IgD-negative memory B cell (primary cell): ENCODE measurements at regions not wholly inside any gene's neighbourhood (a gene's known extent, or its start where the extent isn't known, plus 50 kb on each side); places are given as distances from the start of the nearest gene placed in this dataset.

Source experiments
- H3K27ac Mint-ChIP-seq, 3 donors: one replicate each; pipeline ENCODE4 v1.8.0; 2020 to 2022; ENCODE audit warnings: mild to moderate bottlenecking in 3 of 3, mixed read lengths in 3 of 3, moderate library complexity in 1 of 3
- H3K27me3 Mint-ChIP-seq: one replicate; pipeline ENCODE4 v1.8.0; 2021; ENCODE audit warnings: mixed read lengths
- H3K36me3 Mint-ChIP-seq: one replicate; pipeline ENCODE4 v1.8.0; 2020; ENCODE audit warnings: mild to moderate bottlenecking, mixed read lengths
- H3K4me1 Mint-ChIP-seq, 3 donors: one replicate each; pipeline ENCODE4 v1.8.0; 2020 to 2022; ENCODE audit warnings: mixed read lengths in 3 of 3, mild to moderate bottlenecking in 1 of 3
- H3K4me3 Mint-ChIP-seq, 4 donors: one replicate each; pipeline ENCODE4 v1.8.0; 2020 to 2022; ENCODE audit warnings: mild to moderate bottlenecking in 4 of 4, mixed read lengths in 4 of 4, moderate library complexity in 3 of 4
- H3K9me3 Mint-ChIP-seq, 3 donors: one replicate each; pipeline ENCODE4 v1.8.0; 2020 to 2021; ENCODE audit warnings: mixed read lengths in 3 of 3, mild to moderate bottlenecking in 1 of 3

DNA sequence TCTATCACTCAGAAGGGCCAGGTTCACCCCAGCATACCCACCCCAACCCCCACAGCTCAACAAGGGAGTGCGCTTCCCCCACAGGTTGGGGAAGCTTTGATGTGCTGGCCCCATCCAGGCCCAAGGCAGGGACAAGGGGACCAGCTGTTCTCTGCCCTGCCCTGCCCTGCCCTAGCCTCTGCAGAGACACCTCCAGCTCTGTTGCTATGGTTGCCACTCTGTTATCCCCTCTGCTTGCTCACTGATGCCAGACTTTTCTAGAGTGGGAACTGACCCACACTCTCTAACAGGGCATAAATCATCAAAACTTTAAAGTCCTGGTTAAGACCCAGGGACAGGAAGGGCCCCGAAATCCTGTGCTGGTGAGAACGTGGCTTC, 50.4 kb upstream of the ENPP7 start:
- H3K4me3 Mint-ChIP-seq = no peak overlapping the region
- H3K9me3 Mint-ChIP-seq = peaks cover 0 to 2% (median 0%) of the 10 kb centered on the region in 3 donors
- no peaks in the 10 kb centered on the region for H3K4me1 Mint-ChIP-seq
- no peak overlapping the region for H3K27ac Mint-ChIP-seq
- H3K27me3 Mint-ChIP-seq = peaks cover 16% of the 10 kb centered on the region
- peaks cover 2% of the 10 kb centered on the region for H3K36me3 Mint-ChIP-seq

DNA sequence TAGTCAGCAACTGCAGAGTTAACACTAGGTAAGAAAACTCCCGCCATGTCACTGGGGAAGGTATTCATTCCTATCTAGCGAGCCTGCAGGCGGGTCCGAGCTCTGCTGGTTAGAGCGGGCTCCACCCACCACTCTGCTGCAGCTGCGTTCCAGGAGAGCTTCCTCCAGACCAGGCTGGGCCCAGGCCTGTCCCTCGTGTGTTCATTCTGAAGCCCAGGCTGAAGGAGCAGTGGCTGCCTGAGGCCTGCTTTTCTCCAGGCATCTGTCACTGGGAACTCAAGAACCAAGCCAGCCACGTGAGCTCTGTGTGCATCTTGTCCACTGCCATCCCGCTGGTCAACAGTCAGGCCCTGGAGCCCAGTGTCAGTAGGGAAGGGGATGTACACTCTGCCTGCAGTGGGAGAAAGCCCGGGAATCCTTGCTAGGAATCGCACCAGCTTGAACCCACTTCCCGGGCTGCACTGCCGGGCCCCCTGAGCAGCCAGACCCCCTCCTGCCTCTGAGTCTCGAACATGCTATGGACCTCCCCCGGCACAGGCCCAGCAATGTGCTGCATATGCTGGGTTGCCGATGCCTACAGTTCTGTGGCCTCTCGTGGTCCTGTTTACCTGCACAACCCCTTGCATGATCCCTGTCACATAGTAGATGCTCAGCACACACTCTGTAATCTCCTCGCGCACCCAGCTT, 51.0 kb upstream of the ENPP7 start:
- Mint-ChIP-seq H3K36me3 (peaks cover 2% of the 10 kb centered on the region), H3K27me3 (peaks cover 16% of the 10 kb centered on the region), H3K4me1 (no peaks in the 10 kb centered on the region), H3K9me3 (peaks cover 0 to 2% (median 0%) of the 10 kb centered on the region in 3 donors), H3K27ac (no peak overlapping the region), H3K4me3 (no peak overlapping the region)

DNA sequence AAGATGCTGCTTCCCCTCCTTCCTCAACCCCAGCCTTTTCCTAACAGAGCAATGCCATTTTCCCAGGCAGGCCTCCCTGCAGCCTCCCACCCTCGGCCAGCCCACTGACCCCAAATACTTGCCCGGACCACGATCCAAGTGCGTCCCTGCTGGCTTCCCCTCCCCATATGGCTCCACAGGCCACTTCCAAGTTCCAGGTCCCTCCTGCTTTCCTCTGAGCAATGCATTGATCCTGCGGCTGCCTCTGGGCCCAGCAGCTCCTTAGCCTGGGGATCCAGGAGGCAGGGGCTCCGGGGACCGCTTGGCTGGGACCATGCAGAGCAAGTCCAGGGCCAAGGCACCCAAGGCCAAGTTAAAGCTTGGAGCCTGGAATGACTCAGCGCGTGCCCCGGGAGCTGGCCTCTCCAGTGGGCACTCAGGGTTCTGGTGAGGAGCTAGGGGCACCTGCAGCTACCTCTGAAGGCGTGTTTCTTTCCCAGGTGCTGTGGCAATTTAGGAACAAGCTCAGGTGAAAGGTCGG, 51.9 kb upstream of the ENPP7 start:
- H3K36me3 Mint-ChIP-seq = peaks cover 2% of the 10 kb centered on the region
- no peak overlapping the region for H3K27ac Mint-ChIP-seq
- peaks cover 2 to 7% (median 6%) of the 10 kb centered on the region in 3 donors for H3K9me3 Mint-ChIP-seq
- H3K4me1 Mint-ChIP-seq = no peaks in the 10 kb centered on the region
- no peak overlapping the region for H3K4me3 Mint-ChIP-seq
- H3K27me3 Mint-ChIP-seq = peaks cover 16% of the 10 kb centered on the region

DNA sequence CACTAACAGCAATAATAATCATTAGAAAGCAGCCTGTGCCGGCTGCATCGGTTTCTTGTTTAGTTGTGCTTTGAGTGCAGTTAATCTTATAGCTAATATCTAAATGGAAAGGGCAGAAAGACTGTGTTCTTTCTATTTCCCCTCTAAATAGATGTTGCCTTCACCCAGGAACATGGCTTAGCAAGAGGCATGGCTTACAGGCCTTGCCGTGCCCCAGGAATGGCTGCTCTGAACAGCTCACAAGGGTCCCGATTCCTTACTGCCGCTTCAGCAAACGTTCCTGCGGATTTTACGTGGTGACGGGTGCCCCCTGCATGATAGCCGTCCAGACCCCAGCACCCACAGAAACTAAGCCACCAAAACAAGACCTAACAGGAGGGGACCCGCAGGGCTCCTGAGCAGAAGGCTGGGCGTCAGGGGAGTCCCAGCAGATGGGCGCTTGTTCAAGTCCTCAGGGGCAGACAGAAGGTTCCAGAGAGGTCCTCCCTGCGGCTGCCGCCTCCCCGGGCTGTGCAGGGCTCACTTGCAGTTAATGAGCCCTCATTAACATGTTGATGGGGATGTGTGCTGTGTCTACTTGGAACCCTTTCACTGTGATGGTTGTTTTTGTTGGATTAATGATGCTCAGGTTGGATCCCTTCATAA, 52.5 kb upstream of the ENPP7 start:
- Mint-ChIP-seq H3K4me3 (no peak overlapping the region), H3K4me1 (no peaks in the 10 kb centered on the region), H3K27ac (no peak overlapping the region), H3K9me3 (peaks cover 5 to 12% (median 10%) of the 10 kb centered on the region in 3 donors), H3K27me3 (peaks cover 15% of the 10 kb centered on the region), H3K36me3 (peaks cover 2% of the 10 kb centered on the region)

DNA sequence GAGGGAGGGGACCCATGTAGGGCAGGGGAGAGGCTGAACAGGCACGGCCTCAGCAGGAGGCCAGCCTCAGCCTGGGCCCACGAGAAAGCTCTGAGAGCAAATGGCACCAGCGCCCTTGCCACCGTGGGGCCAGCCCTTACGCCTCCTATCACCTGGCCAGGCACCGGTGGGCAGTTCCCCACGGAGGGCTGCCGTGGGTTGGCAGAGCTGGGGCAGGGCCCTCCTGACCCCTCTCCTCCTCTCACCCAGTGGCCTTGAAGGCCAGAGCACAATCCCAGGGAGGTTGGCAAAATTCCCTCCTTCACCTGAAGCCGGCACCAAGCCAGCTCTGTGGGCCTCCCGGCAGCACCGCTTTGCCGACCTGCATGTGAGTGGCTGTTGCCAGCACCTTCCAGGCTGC, 53.1 kb upstream of the ENPP7 start:
- Mint-ChIP-seq H3K9me3 (peaks cover 5 to 12% (median 12%) of the 10 kb centered on the region in 3 donors), H3K27ac (no peak overlapping the region), H3K27me3 (peaks cover 16% of the 10 kb centered on the region), H3K36me3 (peaks cover 2% of the 10 kb centered on the region), H3K4me1 (no peaks in the 10 kb centered on the region), H3K4me3 (no peak overlapping the region)

DNA sequence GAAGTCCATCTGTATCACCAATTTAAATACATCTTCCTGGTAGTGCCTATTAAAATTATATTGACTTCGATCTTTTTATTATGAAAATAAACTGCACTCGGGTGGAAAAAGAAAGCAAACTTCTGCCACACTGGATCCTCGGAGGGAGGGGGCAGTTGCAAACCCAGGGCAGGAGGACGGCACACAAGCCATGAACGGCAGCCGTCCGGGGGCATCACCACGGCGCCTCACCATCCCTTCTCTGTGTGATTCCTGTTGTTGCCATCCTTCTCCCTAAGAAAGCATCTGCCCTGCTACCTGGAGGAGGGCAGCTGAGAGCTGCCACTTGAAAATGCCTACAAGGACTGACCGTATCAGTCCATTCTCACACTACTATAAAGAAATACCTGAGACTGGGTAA, 53.9 kb upstream of the ENPP7 start:
- H3K36me3 Mint-ChIP-seq = peaks cover 2% of the 10 kb centered on the region
- H3K27ac Mint-ChIP-seq = no peak overlapping the region
- H3K4me1 Mint-ChIP-seq = no peaks in the 10 kb centered on the region

DNA sequence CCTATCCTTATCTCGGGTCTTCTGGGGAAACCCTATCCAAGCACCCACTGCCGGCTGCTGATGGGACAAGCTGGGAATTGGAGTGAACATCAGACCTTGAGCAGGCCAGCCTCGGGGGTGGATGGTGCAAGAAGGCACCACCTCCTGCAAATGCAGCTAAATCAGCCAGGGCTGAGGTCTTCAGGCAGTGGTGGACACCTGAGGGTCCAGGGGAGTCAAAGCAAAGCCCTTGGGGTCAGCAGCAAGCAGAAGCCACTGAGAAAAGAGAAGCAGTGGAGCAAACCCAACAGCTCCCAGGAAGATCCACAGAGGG, 55.4 kb upstream of the ENPP7 start:
- H3K9me3 Mint-ChIP-seq = peaks cover 7 to 17% (median 16%) of the 10 kb centered on the region in 3 donors
- peaks cover 14% of the 10 kb centered on the region for H3K27me3 Mint-ChIP-seq
- H3K27ac Mint-ChIP-seq = no peak overlapping the region
- H3K4me1 Mint-ChIP-seq = peaks cover 0 to 3% (median 3%) of the 10 kb centered on the region in 3 donors
- H3K36me3 Mint-ChIP-seq = peaks cover 2% of the 10 kb centered on the region
- peak overlapping the region in 1 of 4 donors; percentile 22 for H3K4me3 Mint-ChIP-seq

More for the DNA sequence above, 53.9 kb upstream of the ENPP7 start:
- H3K4me3 Mint-ChIP-seq = no peak overlapping the region
- H3K9me3 Mint-ChIP-seq = peaks cover 7 to 17% (median 16%) of the 10 kb centered on the region in 3 donors
- H3K27me3 Mint-ChIP-seq = peaks cover 18% of the 10 kb centered on the region

DNA sequence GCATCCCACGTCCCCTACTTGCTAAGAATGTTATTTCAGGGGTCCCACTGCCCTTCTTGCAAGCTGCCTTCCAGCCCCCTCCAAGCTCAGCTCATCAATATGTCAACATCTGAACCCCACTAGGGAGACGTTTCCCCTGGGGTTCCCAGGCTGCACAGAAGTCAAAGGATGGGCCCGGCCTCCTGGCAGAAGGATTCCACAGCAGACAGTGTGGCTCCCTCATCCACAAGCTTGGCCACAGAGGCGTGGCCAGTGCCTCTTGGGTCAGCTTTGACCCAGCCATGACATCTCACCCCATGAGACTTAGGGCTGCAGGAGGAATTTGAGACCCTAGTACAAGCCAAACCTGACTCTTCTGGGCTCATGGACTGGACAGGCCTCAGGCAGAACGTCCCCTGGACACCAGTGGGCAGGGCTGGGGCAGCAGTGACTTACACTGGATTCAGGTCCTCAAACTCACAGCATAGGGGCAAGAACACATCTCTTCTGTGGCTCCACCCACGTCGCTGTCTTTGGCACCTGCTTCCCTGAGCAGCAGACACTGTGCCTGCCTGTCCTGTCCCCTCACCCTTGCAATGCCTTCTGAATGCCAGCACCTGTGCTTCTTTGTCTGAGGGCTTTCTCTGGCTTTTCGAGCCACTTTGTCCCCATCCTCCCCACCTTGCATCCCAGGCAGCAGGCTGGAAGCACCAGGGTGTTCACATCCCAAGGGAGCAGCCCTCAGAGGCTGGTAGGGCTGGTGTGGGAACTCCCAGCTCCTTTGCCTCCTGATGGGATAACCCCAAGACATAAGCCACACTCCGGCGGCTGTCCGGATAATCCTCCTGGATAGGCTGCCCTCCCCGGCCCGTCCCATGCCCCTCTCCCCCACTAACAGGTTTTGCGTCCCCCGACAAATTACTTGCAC, 56.0 kb upstream of the ENPP7 start:
- Mint-ChIP-seq H3K4me1 (peaks cover 0 to 3% (median 3%) of the 10 kb centered on the region in 3 donors), H3K36me3 (peaks cover 2% of the 10 kb centered on the region), H3K27ac (no peak overlapping the region), H3K27me3 (peaks cover 13% of the 10 kb centered on the region), H3K9me3 (peaks cover 7 to 16% (median 15%) of the 10 kb centered on the region in 3 donors), H3K4me3 (peak overlapping the region in 1 of 4 donors; percentile 22)

DNA sequence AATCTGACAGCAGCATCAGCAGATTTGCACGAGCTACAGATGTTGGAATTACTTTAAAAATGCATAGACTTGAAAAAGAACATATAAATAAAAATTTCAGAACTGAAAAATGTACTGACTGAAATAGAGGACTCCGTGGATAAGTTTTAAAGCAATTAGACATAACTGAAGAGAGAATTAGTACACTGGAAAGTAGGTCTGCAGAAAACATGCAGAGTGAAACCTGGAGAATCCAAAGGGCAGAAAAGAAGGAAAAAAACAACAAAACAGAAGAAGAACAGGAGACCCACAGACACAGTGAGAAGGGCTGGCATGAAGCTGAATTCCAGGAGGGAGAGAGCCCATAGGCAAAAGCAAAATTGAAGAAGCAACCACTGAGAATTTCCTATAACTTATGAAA, 57.2 kb upstream of the ENPP7 start:
- Mint-ChIP-seq H3K9me3 (peaks cover 7 to 16% (median 15%) of the 10 kb centered on the region in 3 donors), H3K27ac (no peak overlapping the region), H3K27me3 (peaks cover 18% of the 10 kb centered on the region), H3K36me3 (peaks cover 2% of the 10 kb centered on the region), H3K4me3 (no peak overlapping the region), H3K4me1 (peaks cover 0 to 3% (median 3%) of the 10 kb centered on the region in 3 donors)

DNA sequence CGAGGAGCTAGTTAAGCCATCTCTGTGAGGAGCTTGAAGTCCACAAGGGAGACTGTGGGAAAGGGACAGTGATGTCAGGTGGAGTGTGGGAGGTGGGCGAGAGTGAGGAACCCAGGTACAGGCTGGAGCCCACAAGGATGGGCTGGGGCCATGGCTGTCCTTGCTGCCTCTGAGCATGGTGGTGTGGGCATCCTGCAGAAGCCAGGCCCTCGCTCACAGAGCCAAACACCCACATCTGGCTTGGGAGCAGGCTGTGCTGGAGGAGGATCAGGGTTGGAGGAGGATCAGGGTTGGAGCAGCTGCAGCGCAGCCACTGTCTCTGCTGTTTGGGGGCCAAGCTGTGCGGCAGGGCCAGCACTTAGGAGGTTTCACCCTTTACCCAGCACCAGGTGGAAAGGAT, 58.2 kb upstream of the ENPP7 start:
- peaks cover 7 to 19% (median 16%) of the 10 kb centered on the region in 3 donors for H3K9me3 Mint-ChIP-seq
- no peak overlapping the region for H3K4me3 Mint-ChIP-seq
- peaks cover 0 to 3% (median 3%) of the 10 kb centered on the region in 3 donors for H3K4me1 Mint-ChIP-seq
- peaks cover 2% of the 10 kb centered on the region for H3K36me3 Mint-ChIP-seq
- H3K27me3 Mint-ChIP-seq = peaks cover 23% of the 10 kb centered on the region
- no peak overlapping the region for H3K27ac Mint-ChIP-seq

DNA sequence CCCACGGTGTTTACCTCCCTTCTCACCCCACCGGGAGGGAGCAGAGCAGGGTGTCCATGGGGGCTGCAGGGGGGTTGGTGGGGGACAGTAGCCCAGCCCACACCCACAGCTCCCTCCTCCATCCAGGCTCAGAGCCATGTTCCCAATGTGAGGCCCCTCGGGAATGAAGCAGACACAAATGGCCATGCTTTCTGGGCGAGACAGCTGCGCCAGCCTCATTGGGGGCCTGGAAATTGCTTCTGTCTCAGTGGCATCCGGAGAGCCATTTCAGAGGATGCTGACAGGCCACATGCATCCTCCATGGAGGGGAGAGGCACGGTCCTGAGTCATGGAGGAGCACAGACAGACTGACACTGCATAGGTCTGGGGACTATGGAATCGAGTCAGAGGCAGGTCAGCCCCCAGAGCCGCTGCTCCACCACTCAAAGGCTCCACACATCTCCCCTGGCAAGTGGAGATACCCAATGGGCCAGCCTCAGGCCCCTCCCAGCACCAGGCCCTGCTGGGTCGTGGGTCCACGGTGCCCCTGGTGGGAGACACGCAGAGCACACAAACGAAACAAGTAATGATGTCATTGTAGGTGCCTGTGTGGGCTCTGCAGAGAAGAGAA, 59.6 kb upstream of the ENPP7 start:
- Mint-ChIP-seq H3K36me3 (peaks cover 2% of the 10 kb centered on the region), H3K4me3 (peak overlapping the region in 2 of 4 donors; percentile 23 to 27), H3K27me3 (peaks cover 26% of the 10 kb centered on the region), H3K4me1 (peaks cover 0 to 5% (median 3%) of the 10 kb centered on the region in 3 donors), H3K27ac (no peak overlapping the region), H3K9me3 (peaks cover 7 to 19% (median 16%) of the 10 kb centered on the region in 3 donors)

DNA sequence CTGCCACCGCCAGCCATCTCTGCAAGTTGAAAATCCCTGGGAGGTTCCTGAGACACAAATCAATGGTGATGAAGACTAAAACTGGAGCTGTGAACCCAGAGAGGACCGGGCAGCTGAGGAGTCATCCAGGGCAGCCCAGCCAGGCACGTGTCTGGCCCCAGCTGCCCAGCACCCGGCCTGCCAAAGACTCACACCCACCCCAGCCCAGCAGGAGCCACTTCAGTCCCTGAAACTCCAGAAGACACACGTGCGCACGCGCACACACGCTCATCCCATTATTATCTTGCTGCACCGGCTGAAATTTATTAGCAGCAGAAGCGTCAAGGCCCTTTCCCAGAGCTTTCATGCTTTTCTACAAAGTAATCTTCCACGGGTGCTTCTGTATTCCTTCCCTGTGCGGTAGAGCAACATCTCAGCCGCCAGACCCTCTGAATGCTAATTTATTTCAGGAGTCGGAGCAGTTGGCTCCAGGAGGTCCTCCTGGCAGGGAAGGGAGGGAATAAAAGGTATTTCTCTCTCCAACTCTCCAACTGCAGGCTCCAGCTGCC, 59.8 kb upstream of the RBFOX3 start:
- peaks cover 7 to 19% (median 16%) of the 10 kb centered on the region in 3 donors for H3K9me3 Mint-ChIP-seq
- H3K27ac Mint-ChIP-seq = no peak overlapping the region
- peaks cover 2% of the 10 kb centered on the region for H3K36me3 Mint-ChIP-seq
- peaks cover 27% of the 10 kb centered on the region for H3K27me3 Mint-ChIP-seq
- no peak overlapping the region for H3K4me3 Mint-ChIP-seq
- H3K4me1 Mint-ChIP-seq = peaks cover 0 to 5% (median 3%) of the 10 kb centered on the region in 3 donors

DNA sequence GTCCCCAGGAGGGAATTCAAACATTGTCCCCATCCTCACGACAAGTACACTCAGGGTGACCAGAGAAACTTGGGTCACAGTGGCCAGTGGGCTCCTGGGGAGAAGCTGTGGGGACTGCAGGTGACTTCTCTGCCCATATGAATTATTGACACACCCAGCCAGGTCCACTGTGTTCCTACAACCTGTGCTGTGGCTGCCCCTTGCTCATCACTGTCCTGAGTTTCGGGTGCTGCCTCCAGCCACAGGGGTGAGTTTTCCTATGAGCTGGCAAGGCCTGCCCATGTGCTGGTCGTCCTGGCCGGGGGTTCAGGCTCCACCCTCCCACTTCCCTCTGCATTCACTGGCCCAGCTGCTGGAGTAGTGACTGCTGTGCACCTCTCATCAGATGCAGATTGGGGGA, 59.0 kb upstream of the RBFOX3 start:
- Mint-ChIP-seq H3K9me3 (peaks cover 7 to 19% (median 16%) of the 10 kb centered on the region in 3 donors), H3K27ac (no peak overlapping the region), H3K27me3 (peaks cover 34% of the 10 kb centered on the region), H3K4me1 (peaks cover 0 to 5% (median 3%) of the 10 kb centered on the region in 3 donors), H3K4me3 (no peak overlapping the region), H3K36me3 (no peaks in the 10 kb centered on the region)
